ENCODE measurements at regions not wholly inside any gene's neighbourhood (a gene's known extent, or its start where the extent isn't known, plus 50 kb on each side); places are given as distances from the start of the nearest gene placed in this dataset.
A peak's percentile ranks its signal among the peaks of the same experiment; 100 is the strongest.

DNA sequence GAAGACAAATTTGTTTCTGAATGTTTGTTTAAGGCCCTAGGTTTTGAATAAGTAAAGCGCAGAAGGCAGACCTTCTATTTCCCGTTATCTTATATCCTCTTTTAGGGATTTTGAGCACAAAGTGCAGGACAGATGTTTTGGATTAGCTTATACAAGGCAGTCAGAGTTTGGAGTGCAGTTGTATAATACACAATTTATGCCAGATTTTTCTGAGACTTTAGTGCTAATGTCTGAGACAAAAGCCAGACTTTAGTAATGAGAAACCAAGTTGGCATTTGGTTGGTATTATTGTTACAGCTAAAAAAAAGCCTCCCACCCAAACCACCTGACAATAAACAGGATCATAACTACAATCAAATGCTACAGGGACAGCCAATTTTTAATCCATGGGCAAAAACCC lies 309.9 kb upstream of the SATB1 start:
- Mint-ChIP-seq H3K27me3 (no peaks in the 10 kb centered on the region), H3K4me1 (ENCODE audit: low read depth) (peaks cover 70% of the 10 kb centered on the region), H3K9me3 (peaks cover 22% of the 10 kb centered on the region), H3K4me3 (no peak overlapping the region), H3K36me3 (ENCODE audit: low read depth) (peaks cover 36% of the 10 kb centered on the region), H3K27ac (no peak overlapping the region)
- POLR2A ChIA-PET = interaction anchor here (1.1 to 8.0 kb wide), 2 partner anchors 9 to 91 kb away, joined by 3 to 86 read pairs; no protein-coding TSS in a partner anchor
- ATAC-seq (no peak), DNase-seq (no peak)
- TF ChIP-seq, protein P1, sequence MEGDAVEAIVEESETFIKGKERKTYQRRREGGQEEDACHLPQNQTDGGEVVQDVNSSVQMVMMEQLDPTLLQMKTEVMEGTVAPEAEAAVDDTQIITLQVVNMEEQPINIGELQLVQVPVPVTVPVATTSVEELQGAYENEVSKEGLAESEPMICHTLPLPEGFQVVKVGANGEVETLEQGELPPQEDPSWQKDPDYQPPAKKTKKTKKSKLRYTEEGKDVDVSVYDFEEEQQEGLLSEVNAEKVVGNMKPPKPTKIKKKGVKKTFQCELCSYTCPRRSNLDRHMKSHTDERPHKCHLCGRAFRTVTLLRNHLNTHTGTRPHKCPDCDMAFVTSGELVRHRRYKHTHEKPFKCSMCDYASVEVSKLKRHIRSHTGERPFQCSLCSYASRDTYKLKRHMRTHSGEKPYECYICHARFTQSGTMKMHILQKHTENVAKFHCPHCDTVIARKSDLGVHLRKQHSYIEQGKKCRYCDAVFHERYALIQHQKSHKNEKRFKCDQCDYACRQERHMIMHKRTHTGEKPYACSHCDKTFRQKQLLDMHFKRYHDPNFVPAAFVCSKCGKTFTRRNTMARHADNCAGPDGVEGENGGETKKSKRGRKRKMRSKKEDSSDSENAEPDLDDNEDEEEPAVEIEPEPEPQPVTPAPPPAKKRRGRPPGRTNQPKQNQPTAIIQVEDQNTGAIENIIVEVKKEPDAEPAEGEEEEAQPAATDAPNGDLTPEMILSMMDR (IDR thresholded peaks at IDR 0.05) = no peak
- CTCF ChIA-PET = interaction anchor here (1.0 to 1.8 kb wide), 2 partner anchors 9 to 23 kb away, joined by 5 to 7 read pairs; no protein-coding TSS in a partner anchor
- intact Hi-C loops (cut with micrococcal nuclease) = no loop called here

DNA sequence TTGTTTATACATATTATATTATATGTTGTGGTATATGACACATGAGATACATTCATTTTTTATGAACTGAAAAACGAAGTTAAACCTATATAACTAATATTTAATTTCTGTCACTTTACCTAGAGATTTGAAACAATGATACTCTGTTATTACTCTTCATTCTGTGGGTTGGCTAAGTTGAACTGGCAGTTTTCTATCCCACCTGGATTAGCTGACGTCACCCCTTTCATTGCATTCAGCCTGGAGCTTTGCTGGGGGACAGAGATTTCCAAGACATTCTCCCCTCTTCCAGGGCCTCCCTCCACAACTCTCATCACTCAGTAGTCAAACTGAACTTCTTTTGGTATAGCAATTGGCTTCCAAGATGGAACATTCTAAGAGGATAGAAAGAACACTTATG lies 309.2 kb upstream of the SATB1 start:
- intact Hi-C loops (cut with micrococcal nuclease) = no loop called here
- no peaks in the 10 kb centered on the region for H3K27me3 Mint-ChIP-seq
- H3K9me3 Mint-ChIP-seq = peaks cover 22% of the 10 kb centered on the region
- ChIA-PET POLR2A (interaction anchor here (1.1 to 8.0 kb wide), 2 partner anchors 8 to 90 kb away, joined by 3 to 86 read pairs; no protein-coding TSS in a partner anchor), CTCF (interaction anchor here (1.0 to 1.8 kb wide), 2 partner anchors 9 to 24 kb away, joined by 5 to 7 read pairs; no protein-coding TSS in a partner anchor)
- DNase-seq (no peak), ATAC-seq (no peak)
- H3K27ac Mint-ChIP-seq = no peak overlapping the region
- TF ChIP-seq, protein P1 (IDR thresholded peaks at IDR 0.05) = no peak
- peaks cover 36% of the 10 kb centered on the region for H3K36me3 Mint-ChIP-seq (ENCODE audit: low read depth)
- H3K4me3 Mint-ChIP-seq = no peak overlapping the region
- peaks cover 67% of the 10 kb centered on the region for H3K4me1 Mint-ChIP-seq (ENCODE audit: low read depth)

DNA sequence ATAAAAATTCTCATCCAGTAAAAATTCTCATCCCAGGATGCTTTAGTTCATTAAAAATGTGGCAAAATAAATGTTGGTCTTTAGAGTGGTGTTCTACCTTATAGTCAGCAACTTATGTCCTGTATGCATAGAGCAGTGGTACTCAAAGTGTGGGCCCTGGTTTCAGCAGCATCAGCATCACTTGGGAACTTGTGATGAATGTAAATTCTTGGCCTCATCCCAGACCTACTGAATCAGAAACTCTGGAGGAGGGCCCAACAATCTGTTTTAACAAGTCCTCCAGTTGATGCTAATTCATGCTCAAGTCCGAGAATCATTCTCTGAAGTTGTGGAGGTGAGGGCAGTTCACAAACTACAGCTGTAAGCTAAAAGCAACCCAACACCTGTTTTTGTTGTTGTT lies 307.3 kb upstream of the SATB1 start:
- Mint-ChIP-seq H3K36me3 (ENCODE audit: low read depth) (peaks cover 30% of the 10 kb centered on the region), H3K4me3 (no peak overlapping the region), H3K27me3 (no peaks in the 10 kb centered on the region), H3K4me1 (ENCODE audit: low read depth) (peaks cover 64% of the 10 kb centered on the region), H3K9me3 (peaks cover 23% of the 10 kb centered on the region), H3K27ac (peak overlapping the region; percentile 7)
- intact Hi-C loops (cut with micrococcal nuclease) = no loop called here
- DNase-seq (no peak), ATAC-seq (no peak)
- ChIA-PET CTCF (interaction anchor here (1.2 to 1.4 kb wide), 2 partner anchors 7 to 16 kb away, joined by 3 read pairs; no protein-coding TSS in a partner anchor), POLR2A (interaction anchor here (1.3 kb wide), 1 partner anchor 294 kb away, joined by 4 read pairs; no protein-coding TSS in a partner anchor)
- TF ChIP-seq, protein P1 (IDR thresholded peaks at IDR 0.05) = no peak

DNA sequence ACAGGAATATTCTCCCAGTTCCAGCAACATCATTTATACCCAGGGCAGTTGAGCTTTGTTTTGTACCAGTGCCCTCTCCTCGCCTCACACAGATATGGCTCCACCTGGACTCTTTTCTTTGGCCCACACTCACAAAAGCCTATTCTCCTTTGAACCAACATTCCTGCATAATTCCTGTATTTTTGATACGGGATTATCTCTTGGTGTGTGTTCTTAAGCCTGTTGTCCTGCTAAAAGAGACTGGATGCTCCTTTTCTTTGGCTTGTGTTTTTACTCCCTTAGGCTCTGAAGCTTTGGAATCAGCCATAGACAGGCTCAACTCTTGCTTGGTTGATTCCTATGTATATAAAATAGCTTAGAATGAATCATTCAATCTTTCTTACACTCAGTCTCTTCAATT lies 305.4 kb upstream of the SATB1 start:
- Mint-ChIP-seq H3K36me3 (ENCODE audit: low read depth) (peaks cover 23% of the 10 kb centered on the region), H3K9me3 (peaks cover 13% of the 10 kb centered on the region), H3K27ac (no peak overlapping the region), H3K4me1 (ENCODE audit: low read depth) (peaks cover 66% of the 10 kb centered on the region), H3K27me3 (no peaks in the 10 kb centered on the region), H3K4me3 (no peak overlapping the region)
- TF ChIP-seq, protein P1 (IDR thresholded peaks at IDR 0.05) = no peak
- ATAC-seq = no peak
- CTCF ChIA-PET = interaction anchor here (0.8 to 1.9 kb wide), 5 partner anchors 8 to 258 kb away, joined by 3 to 4 read pairs (median 3); no protein-coding TSS in a partner anchor
- intact Hi-C loops (cut with micrococcal nuclease) = no loop called here
- DNase-seq = no peak
- POLR2A ChIA-PET = interaction anchor here (0.8 to 1.8 kb wide), 3 partner anchors 8 to 288 kb away, joined by 3 to 7 read pairs (median 3); no protein-coding TSS in a partner anchor

DNA sequence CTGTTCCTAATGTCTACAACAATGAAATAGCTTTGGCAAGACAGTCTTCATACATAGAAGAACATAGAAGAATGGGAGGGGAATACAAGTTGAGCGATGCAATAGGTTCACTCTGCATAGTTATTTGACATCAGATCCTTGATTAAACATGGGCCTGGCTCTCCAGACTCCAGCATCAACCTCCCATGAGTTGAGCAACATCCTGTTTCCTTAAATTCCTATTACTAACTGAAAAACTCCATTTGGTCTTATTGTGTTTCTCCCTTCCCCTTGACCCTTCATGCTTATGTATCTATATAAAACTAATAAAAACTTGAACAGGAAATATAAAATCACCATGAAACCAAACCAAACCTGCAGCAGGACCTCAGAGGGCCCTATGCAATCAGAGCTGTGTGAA lies 304.5 kb upstream of the SATB1 start:
- ChIA-PET CTCF (interaction anchor here (0.8 to 1.9 kb wide), 5 partner anchors 9 to 259 kb away, joined by 3 to 4 read pairs (median 3); no protein-coding TSS in a partner anchor), POLR2A (interaction anchor here (1.2 to 1.8 kb wide), 2 partner anchors 9 to 10 kb away, joined by 3 to 7 read pairs; no protein-coding TSS in a partner anchor)
- intact Hi-C loops (cut with micrococcal nuclease) = no loop called here
- Mint-ChIP-seq H3K27ac (peak overlapping the region; percentile 34), H3K9me3 (peaks cover 9% of the 10 kb centered on the region), H3K4me3 (no peak overlapping the region), H3K36me3 (ENCODE audit: low read depth) (peaks cover 17% of the 10 kb centered on the region), H3K4me1 (ENCODE audit: low read depth) (peaks cover 69% of the 10 kb centered on the region), H3K27me3 (no peaks in the 10 kb centered on the region)
- DNase-seq = no peak
- TF ChIP-seq, protein P1 (IDR thresholded peaks at IDR 0.05) = no peak
- ATAC-seq = no peak

Measured in activated CD8-positive, alpha-beta T cell treated with anti-CD3 and anti-CD28 coated beads for 36 hours (primary cell).